CD4-positive, alpha-beta T cell (primary cell): ENCODE measurements at regions not wholly inside any gene's neighbourhood (a gene's known extent, or its start where the extent isn't known, plus 50 kb on each side); places are given as distances from the start of the nearest gene placed in this dataset.

Experiments
- ATAC-seq: fragments of 200-7000 bp; cut with Tn5 transposase; one replicate; pipeline ENCODE4 v1.10.0; 2022; ENCODE audit warnings: mild to moderate bottlenecking; ENCODE audit not compliant: poor library complexity
- CTCF ChIA-PET: fragments of 350-600 bp; sonication (Branson Sonifier 250); formaldehyde crosslinking; loops from one replicate; lab custom pipeline; 2021; ENCODE audit warnings: antibody characterized with exemption, inconsistent platforms; lab: Charles Lee
- POLR2A ChIA-PET: fragments of 350-600 bp; sonication (Branson Sonifier 250); formaldehyde crosslinking; loops from one replicate; lab custom pipeline; 2021; ENCODE audit warnings: antibody characterized with exemption, inconsistent platforms; lab: Charles Lee
- DNase-seq, 14 experiments: peaks; one replicate each; pipeline ENCODE4 v3.0.0-alpha.2; 2013 to 2020; ENCODE audit warnings: mixed read lengths in 2 of 14
- H3K27ac ChIP-seq, 2 donors: one replicate each; pipeline versions ENCODE4 v1.5.1 to v1.7.0; 2013; ENCODE audit warnings: low read length in 2 of 2, low read depth in 1 of 2, mild to moderate bottlenecking in 1 of 2
- H3K27me3 ChIP-seq, 2 experiments: 1 replicate in 1 of 2; 2 replicates in 1 of 2; pipeline versions ENCODE4 v1.6.1 to v1.7.0; 2013; ENCODE audit warnings: low read length in 2 of 2, control low read depth in 1 of 2, mild to moderate bottlenecking in 1 of 2, moderate library complexity in 1 of 2; ENCODE audit not compliant: insufficient read depth in 2 of 2, control insufficient read depth in 1 of 2
- H3K36me3 ChIP-seq: one replicate; pipeline ENCODE4 v1.6.1; 2013; ENCODE audit warnings: low read length, control low read depth; ENCODE audit not compliant: insufficient read depth
- H3K4me1 ChIP-seq: one replicate; pipeline ENCODE4 v1.6.1; 2013; ENCODE audit warnings: low read length, control low read depth; ENCODE audit not compliant: insufficient read depth
- H3K4me3 ChIP-seq: one replicate; pipeline ENCODE4 v1.5.1; 2013; ENCODE audit warnings: mild to moderate bottlenecking, low read length, moderate library complexity
- H3K9me3 ChIP-seq, 2 experiments: 1 replicate in 1 of 2; 2 replicates in 1 of 2; pipeline versions ENCODE4 v1.6.1 to v1.7.0; 2013; ENCODE audit warnings: low read length in 2 of 2, mild to moderate bottlenecking in 2 of 2, control low read depth in 1 of 2, moderate library complexity in 1 of 2; ENCODE audit not compliant: control insufficient read depth in 1 of 2, insufficient read depth in 1 of 2
- H3K27ac Mint-ChIP-seq: one replicate; pipeline ENCODE4 v1.8.0; 2020; ENCODE audit warnings: mixed read lengths
- H3K27me3 Mint-ChIP-seq: one replicate; pipeline ENCODE4 v1.8.0; 2021; ENCODE audit warnings: mixed read lengths
- H3K36me3 Mint-ChIP-seq: one replicate; pipeline ENCODE4 v1.8.0; 2021; ENCODE audit warnings: low read depth, mixed read lengths
- H3K4me1 Mint-ChIP-seq: one replicate; pipeline ENCODE4 v1.8.0; 2021; ENCODE audit warnings: low read depth, mixed read lengths
- H3K4me3 Mint-ChIP-seq: one replicate; pipeline ENCODE4 v1.8.0; 2020; ENCODE audit warnings: mild to moderate bottlenecking, mixed read lengths
- H3K9me3 Mint-ChIP-seq: one replicate; pipeline ENCODE4 v1.8.0; 2020; ENCODE audit warnings: mixed read lengths
- CTCF ChIP-seq: fragments of 200-600 bp; IDR thresholded peaks from one replicate; pipeline ENCODE4 v1.8.0; 2022; ENCODE audit warnings: antibody characterized with exemption, mild to moderate bottlenecking
- intact Hi-C, 2 experiments: fragments of 100-400 bp; cut with DNase I in 1 of 2; cut with micrococcal nuclease in 1 of 2; formaldehyde crosslinking; loops; one replicate each; pipeline versions ENCODE4 v1.15.1 to v1.9.0; 2023 to 2025; cut with DNase I, micrococcal nuclease

- H3K9me3 Mint-ChIP-seq, result no peaks in the 10 kb centered on the region
- Histone ChIP-seq H3K9me3 (no peaks in the 10 kb centered on the region), H3K36me3 (no peaks in the 10 kb centered on the region), H3K27me3 (no peaks in the 10 kb centered on the region), H3K4me3 (no peak overlapping the region), H3K4me1 (no peaks in the 10 kb centered on the region), H3K27ac (no peak overlapping the region)
- no peak overlapping the region for H3K27ac Mint-ChIP-seq
- no peak for TF ChIP-seq CTCF
- no peaks in the 10 kb centered on the region for H3K36me3 Mint-ChIP-seq
- ChIA-PET POLR2A (no interaction called here), CTCF (no interaction called here)
- H3K4me1 Mint-ChIP-seq, result no peaks in the 10 kb centered on the region
- intact Hi-C loops, result no loop called here
- DNase-seq (no peak), ATAC-seq (no peak)
- H3K4me3 Mint-ChIP-seq, result no peak overlapping the region
- H3K27me3 Mint-ChIP-seq, result no peaks in the 10 kb centered on the region
These were observed 134.8 kb downstream of the CD83 start for GRCh38 chr6:14252271-14252850.

- ChIA-PET CTCF (no interaction called here), POLR2A (interaction anchor here (1.5 kb wide), 1 partner anchor 17 kb away, joined by 7 read pairs; no protein-coding TSS in a partner anchor)
- Histone ChIP-seq H3K36me3 (no peaks in the 10 kb centered on the region), H3K27me3 (no peaks in the 10 kb centered on the region), H3K4me1 (no peaks in the 10 kb centered on the region), H3K9me3 (no peaks in the 10 kb centered on the region), H3K4me3 (no peak overlapping the region), H3K27ac (no peak overlapping the region)
- Mint-ChIP-seq H3K27ac (no peak overlapping the region), H3K4me1 (no peaks in the 10 kb centered on the region), H3K27me3 (no peaks in the 10 kb centered on the region), H3K9me3 (no peaks in the 10 kb centered on the region), H3K4me3 (no peak overlapping the region), H3K36me3 (no peaks in the 10 kb centered on the region)
- no peak for ATAC-seq
- intact Hi-C loops, result no loop called here
- TF ChIP-seq CTCF, result no peak
- DNase-seq, result no peak
These were observed 136.9 kb downstream of the CD83 start for GRCh38 chr6:14254505-14254904.

- Mint-ChIP-seq H3K27me3 (no peaks in the 10 kb centered on the region), H3K4me1 (no peaks in the 10 kb centered on the region), H3K36me3 (no peaks in the 10 kb centered on the region), H3K27ac (no peak overlapping the region), H3K9me3 (peaks cover 2% of the 10 kb centered on the region), H3K4me3 (no peak overlapping the region)
- no peaks in the 10 kb centered on the region for H3K36me3 ChIP-seq
- TF ChIP-seq CTCF, result no peak
- no peak for ATAC-seq
- no peak for DNase-seq
- ChIA-PET POLR2A (no interaction called here), CTCF (no interaction called here)
- H3K9me3 ChIP-seq, result peaks cover 0 to 3% of the 10 kb centered on the region in 2 experiments
- intact Hi-C loops, result no loop called here
- no peak overlapping the region for H3K4me3 ChIP-seq
- no peaks in the 10 kb centered on the region for H3K27me3 ChIP-seq
- no peaks in the 10 kb centered on the region for H3K4me1 ChIP-seq
- no peak overlapping the region for H3K27ac ChIP-seq
These were observed 138.3 kb downstream of the CD83 start for GRCh38 chr6:14255916-14256315.
